Activated CD4-positive, CD25-positive, alpha-beta regulatory T cell (primary cell): ENCODE measurements at regions not wholly inside any gene's neighbourhood (a gene's known extent, or its start where the extent isn't known, plus 50 kb on each side); places are given as distances from the start of the nearest gene placed in this dataset.

Experiments used
- DNase-seq, 4 experiments: peaks; one replicate each; lab custom pipeline; 2025; lab: John Stamatoyannopoulos, UW

GRCh38 chr1:2865571-2866421 lies 64.3 kb upstream of the TTC34 start:
- no peak for DNase-seq

- no peak for DNase-seq
These were observed 65.1 kb upstream of the TTC34 start for GRCh38 chr1:2866422-2867086.

- DNase-seq, result no peak
These were observed 65.6 kb upstream of the TTC34 start for GRCh38 chr1:2867087-2867425.

GRCh38 chr1:2867861-2868260 lies 66.4 kb upstream of the TTC34 start:
- no peak for DNase-seq

GRCh38 chr1:2868571-2869195 lies 67.2 kb upstream of the TTC34 start:
- no peak for DNase-seq

- DNase-seq, result no peak
These were observed 69.8 kb upstream of the TTC34 start for GRCh38 chr1:2871246-2871815.

- no peak for DNase-seq
These were observed 72.7 kb upstream of the TTC34 start for GRCh38 chr1:2874207-2874606.

- DNase-seq, result no peak
These were observed 73.4 kb upstream of the TTC34 start for GRCh38 chr1:2874607-2875480.

GRCh38 chr1:2875707-2876561 lies 74.4 kb upstream of the TTC34 start:
- no peak for DNase-seq

GRCh38 chr1:2876846-2877245 lies 75.4 kb upstream of the TTC34 start:
- DNase-seq, result no peak

- no peak for DNase-seq
These were observed 75.9 kb upstream of the TTC34 start for GRCh38 chr1:2877391-2877790.

- DNase-seq, result no peak
These were observed 77.1 kb upstream of the TTC34 start for GRCh38 chr1:2878591-2878990.

GRCh38 chr1:2879026-2879425 lies 77.5 kb upstream of the TTC34 start:
- DNase-seq, result no peak

- no peak for DNase-seq
These were observed 78.1 kb upstream of the TTC34 start for GRCh38 chr1:2879591-2879990.

GRCh38 chr1:2880086-2880485 lies 78.6 kb upstream of the TTC34 start:
- DNase-seq, result no peak

GRCh38 chr1:2880812-2881295 lies 79.4 kb upstream of the TTC34 start:
- DNase-seq, result no peak

GRCh38 chr1:2881556-2881955 lies 80.1 kb upstream of the TTC34 start:
- no peak for DNase-seq

- DNase-seq, result no peak
These were observed 81.6 kb upstream of the TTC34 start for GRCh38 chr1:2882966-2883696.

- no peak for DNase-seq
These were observed 83.5 kb upstream of the TTC34 start for GRCh38 chr1:2885001-2885400.

- no peak for DNase-seq
These were observed 85.1 kb upstream of the TTC34 start for GRCh38 chr1:2886631-2887030.
